GM19455 (cell line): ENCODE measurements at regions not wholly inside any gene's neighbourhood (a gene's known extent, or its start where the extent isn't known, plus 50 kb on each side); places are given as distances from the start of the nearest gene placed in this dataset.
"Not testable (repeated sequence)": the region's sequence is repeated elsewhere in the genome, so short reads cannot be mapped to it uniquely, and the experiment has no call there.

Experiments
- ATAC-seq: cut with Tn5 transposase; IDR thresholded peaks from one replicate; pipeline ENCODE4 v1.9.1; 2021; ENCODE audit not compliant: unreplicated experiment

- ATAC-seq, result no peak
Measured at GRCh38 chr15:92751528-92751927, 96.0 kb upstream of the FAM174B start.

- no peak for ATAC-seq
Measured at GRCh38 chr15:92753591-92753990, 98.0 kb upstream of the FAM174B start.

DNA sequence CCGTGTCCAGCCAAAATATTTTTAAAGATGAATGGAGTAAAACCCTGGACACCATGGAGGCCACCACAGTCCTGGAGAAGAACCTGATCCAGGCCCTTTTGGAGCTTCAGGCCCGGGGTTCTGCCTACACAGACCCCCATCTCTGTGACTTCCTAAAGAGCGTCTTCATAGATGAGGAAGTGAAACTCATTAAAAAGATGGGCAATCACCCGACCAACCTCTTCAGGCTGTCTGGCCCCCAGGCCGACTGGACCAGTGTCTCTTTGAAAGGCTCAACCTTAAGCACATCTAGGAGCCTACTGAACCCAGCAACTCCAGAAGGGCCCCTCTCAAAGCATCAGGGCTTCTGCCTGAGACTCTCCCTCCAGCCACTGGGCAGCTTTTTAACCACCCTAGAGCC lies 107.9 kb upstream of the FAM174B start:
- ATAC-seq, result no peak

DNA sequence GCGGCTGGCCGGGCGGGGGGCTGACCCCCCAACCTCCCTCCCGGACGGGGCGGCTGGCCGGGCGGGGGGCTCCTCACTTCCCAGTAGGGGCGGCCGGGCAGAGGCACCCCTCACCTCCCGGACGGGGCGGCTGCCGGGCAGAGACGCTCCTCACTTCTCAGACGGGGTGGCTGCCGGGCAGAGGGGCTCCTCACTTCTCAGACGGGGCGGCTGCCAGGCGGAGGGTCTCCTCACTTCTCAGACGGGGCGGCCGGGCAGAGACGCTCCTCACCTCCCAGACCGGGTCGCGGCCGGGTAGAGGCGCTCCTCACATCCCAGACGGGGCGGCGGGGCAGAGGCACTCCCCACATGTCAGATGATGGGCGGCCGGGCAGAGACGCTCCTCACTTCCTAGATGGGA lies 112.6 kb upstream of the FAM174B start:
- not testable (repeated sequence) for ATAC-seq

DNA sequence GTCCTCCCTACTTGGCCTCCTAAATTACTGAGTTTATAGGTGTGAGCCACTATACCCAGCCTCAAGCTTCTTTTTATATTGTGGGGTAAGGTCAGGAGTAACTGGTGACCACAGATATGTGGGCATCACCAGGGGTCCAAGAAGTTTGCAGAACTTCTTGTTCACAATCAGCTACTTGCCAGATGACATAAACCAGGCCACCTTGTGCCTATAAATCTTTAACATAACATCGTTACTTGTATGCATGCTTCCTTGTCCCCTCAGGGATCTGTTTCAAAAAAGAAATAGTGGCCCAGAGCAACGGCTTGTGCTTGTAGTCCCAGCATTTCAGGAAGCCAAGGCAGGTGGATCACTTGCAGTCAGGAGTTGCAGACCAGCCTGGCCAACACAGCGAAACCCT lies 115.1 kb upstream of the FAM174B start:
- no peak for ATAC-seq

GRCh38 chr15:92772061-92772460 lies 116.5 kb upstream of the FAM174B start:
- ATAC-seq, result no peak

DNA sequence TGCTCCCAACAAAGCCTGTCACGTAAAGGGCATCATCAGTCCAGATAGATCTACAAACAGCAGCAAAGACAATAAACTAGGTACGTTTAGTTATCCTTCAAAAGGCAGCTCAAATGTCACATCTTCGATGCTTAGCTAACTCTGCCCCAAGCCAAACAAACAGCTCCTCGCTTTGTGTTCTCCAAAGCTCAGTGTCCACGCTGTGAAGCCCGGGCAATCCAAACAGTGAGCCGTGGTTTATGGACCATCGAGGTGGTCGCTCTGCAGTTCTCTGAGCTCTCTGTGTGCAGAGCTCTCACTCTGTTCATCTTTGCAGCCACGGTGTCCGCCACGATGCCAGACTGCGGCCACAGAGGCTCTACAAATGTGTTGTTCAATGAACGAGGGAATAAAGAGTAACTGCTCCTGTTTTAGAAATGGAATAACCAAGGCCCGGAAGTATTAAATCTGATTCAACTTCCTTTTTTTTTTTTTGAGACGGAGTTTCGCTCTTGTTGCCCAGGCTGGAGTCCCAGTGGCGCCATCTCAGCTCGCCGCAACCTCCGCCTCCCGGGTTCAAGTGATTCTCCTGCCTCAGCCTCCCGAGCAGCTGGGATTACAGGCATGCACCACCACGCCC lies 117.2 kb upstream of the FAM174B start:
- no peak for ATAC-seq

DNA sequence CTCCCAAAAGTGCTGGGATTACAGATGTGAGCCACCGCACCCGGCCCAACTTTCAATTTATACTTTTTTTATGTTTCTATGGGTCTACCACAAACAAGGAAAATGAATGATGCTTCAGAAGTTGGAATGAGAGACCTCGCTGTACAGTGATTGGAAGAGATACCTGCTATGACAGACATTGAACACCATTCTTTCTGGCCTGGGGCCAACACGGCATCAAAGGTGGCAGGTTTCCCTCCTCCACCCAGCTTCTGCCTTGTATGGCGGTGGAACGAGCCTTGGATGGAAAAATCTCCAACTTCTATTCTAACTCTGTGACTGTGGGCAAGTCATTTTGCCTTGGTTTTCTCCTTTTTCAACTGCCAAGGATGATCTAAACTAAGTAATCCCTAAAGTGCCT lies 117.8 kb upstream of the FAM174B start:
- ATAC-seq, result no peak

DNA sequence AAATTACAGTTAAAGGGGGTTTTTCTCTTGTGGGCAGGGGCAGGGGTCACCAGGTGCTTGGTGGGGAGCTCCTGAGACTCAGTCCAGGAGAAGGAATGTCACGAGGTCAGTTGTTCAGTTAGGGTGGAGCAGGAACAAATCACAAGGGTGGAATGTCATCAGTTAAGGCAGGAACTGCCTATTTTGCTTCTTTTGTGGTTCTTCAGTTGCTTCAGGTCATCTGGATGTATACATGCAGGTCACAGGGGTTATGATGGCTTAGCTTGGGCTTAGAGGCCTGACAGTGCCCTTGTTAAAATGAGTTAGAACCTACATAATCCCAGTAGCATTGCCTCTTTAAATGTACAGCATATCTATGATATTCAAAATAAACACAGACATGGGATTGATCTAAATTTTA lies 120.2 kb upstream of the CHD2 start:
- ATAC-seq, result no peak

- ATAC-seq, result no peak
Measured at GRCh38 chr15:92780843-92781242, 119.3 kb upstream of the CHD2 start.

- ATAC-seq, result no peak
Measured at GRCh38 chr15:92781925-92782453, 118.1 kb upstream of the CHD2 start.

DNA sequence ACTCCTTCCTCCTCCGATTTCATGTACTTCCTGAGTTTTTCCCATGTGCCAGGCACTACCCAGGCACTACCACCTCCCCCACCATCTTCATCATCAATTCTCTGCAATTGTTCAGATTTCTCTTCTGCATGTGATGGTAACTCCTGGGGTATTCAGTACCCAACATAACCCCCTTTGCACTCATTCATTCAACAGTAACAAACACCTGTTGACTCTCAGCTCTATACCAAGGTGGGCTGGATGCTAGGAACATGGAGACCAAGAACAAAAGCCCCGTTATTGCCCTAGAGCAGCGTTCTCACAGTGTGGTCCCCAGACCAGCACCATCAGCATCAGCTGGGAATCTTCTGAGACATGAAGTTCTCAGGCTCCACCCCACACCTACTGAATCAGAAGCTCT lies 113.0 kb upstream of the CHD2 start:
- ATAC-seq, result no peak

GRCh38 chr15:92788196-92788595 lies 111.9 kb upstream of the CHD2 start:
- no peak for ATAC-seq

DNA sequence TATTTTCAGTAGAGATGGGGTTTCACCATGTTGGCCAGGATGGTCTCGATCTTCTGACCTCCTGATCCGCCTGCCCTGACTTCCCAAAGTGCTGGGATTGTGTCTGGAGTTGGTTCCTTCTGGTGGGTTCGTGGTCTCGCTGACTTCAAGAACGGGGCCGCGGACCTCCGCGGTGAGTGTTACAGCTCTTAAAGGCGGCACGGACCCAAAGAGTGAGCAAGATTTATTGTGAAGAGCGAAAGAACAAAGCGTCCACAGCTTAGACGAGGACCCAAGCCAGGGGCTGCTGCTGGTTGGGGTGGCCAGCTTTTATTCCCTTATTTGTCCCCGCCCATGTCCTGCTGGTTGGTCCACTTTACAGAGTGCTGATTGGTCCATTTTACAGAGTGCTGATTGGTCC lies 111.3 kb upstream of the CHD2 start:
- ATAC-seq, result not testable (repeated sequence)

DNA sequence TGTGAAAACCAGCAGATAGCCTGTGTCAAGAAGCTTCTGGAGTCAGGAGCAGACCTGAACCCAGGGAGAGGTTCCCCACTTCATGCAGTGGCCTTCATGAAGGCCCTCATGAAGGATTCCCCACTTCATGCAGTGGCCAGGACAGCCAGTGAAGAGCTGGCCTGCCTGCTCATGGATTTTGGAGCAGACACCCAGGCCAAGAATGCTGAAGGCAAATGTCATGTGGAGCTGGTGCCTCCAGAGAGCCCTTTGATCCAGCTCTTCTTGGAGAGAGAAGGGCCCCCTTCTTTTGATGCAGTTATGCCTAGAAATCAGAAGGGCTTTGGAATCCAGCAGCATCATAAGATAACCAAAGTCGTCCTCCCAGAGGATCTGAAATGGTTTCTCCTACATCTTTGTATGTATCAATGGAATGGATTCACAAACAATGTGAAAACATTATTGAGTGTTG lies 103.9 kb upstream of the CHD2 start:
- ATAC-seq, result no peak

DNA sequence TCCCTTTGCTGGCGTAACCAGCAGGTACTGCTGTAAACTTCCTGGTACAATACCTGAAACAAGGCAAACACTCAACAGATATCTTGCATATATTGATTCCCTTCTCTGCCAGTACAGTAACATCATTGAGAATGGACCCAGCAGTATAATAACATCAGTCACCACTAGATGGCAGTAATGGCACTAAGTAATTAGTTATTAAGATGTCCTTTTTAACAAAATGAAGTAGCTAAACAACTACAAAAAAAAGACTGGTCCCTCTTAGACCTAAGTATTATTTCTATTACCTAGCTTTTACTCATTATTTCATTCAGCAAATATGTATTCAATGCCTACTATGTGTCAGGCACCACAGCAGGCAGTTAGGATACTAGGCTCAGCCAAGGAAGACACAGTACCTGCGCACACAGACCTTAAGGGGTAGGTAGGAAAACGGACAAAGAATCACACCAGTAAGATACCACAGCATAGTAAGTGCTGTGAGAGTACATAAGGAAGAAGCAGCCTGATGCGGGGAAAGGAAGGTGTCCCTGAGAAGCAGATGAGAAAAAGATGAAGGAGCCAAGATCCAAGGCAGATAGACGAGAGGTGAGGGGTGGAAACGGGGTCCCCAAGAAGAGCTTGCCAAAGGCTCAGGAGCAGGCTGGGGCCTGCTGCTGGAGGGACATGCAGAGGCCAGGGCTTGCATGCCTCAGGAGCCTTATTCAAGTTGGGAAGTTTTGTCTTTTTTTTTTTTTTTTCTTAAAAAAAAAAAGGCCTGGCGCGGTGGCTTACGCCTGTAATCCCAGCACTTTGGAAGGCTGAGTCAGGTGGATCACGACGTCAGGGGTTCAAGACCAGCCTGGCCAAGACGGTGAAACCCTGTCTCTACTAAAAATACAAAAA lies 102.7 kb upstream of the CHD2 start:
- ATAC-seq, result peak; percentile 82

- no peak for ATAC-seq
Measured at GRCh38 chr15:92800013-92800412, 100.1 kb upstream of the CHD2 start.

DNA sequence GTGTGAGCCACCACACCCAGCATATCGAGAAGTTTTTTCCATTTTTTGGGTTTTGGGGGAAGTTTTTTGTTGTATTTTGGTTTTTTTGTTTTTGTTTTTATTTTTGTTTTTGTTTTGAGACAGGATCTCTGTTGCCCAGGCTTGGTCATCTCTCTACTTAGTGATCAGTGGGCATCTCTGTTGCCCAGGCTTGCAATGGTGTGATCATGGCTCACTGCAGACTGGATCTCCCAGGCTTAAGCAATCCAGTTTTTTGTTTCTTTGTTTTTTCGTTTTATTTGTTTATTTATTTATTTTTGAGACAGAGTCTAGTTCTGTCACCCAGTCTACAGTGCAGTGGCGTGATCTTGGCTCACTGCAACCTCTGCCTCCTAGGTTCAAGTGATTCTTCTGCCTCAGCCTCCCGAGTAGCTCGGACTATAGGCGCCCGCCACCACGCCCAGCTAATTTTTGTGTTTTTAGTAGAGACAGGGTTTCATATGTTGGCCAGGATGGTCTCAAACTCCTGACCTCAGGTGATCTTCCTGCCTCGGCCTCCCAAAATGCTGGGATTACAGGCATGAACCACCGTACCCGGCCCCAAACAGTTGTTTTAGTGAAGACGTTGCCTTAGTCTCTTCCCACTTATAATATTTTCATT lies 99.6 kb upstream of the CHD2 start:
- ATAC-seq, result not testable (repeated sequence)

GRCh38 chr15:92801056-92801773 lies 98.9 kb upstream of the CHD2 start:
- not testable (repeated sequence) for ATAC-seq

- no peak for ATAC-seq
Measured at GRCh38 chr15:92801774-92802464, 98.2 kb upstream of the CHD2 start.

GRCh38 chr15:92803536-92803851 lies 96.6 kb upstream of the CHD2 start:
- ATAC-seq, result no peak
